Heart right ventricle (tissue), 16 donors: ENCODE measurements at regions not wholly inside any gene's neighbourhood (a gene's known extent, or its start where the extent isn't known, plus 50 kb on each side); places are given as distances from the start of the nearest gene placed in this dataset.
A peak's percentile ranks its signal among the peaks of the same experiment; 100 is the strongest.

ENCODE experiments used
- ATAC-seq, 8 donors: fragments of 200-7000 bp; cut with Tn5 transposase; one replicate each; pipeline ENCODE4 v1.9.1; 2020; ENCODE audit warnings: mild to moderate bottlenecking in 8 of 8, moderate library complexity in 8 of 8, moderate number of reproducible peaks in 1 of 8
- DNase-seq, 2 donors: peaks; one replicate each; pipeline ENCODE4 v3.0.0-alpha.2; 2020
- H3K27ac ChIP-seq, 10 donors: fragments of 200-600 bp; sonication (generic) in 2 of 10; one replicate each; pipeline versions ENCODE4 v1.5.0 to v1.8.0; 2020 to 2022; ENCODE audit warnings: mild to moderate bottlenecking in 3 of 10
- H3K27me3 ChIP-seq, 7 donors: fragments of 200-600 bp; one replicate each; pipeline ENCODE4 v1.8.0; 2021 to 2022; ENCODE audit warnings: mild to moderate bottlenecking in 2 of 7
- H3K36me3 ChIP-seq, 9 donors: fragments of 200-600 bp; sonication (generic) in 1 of 9; one replicate each; pipeline versions ENCODE4 v1.5.0 to v1.8.0; 2020 to 2022; ENCODE audit warnings: mild to moderate bottlenecking in 2 of 9
- H3K4me1 ChIP-seq, 9 donors: fragments of 200-600 bp; sonication (generic) in 1 of 9; one replicate each; pipeline versions ENCODE4 v1.5.0 to v1.8.0; 2020 to 2022; ENCODE audit warnings: mild to moderate bottlenecking in 4 of 9
- H3K4me3 ChIP-seq, 10 donors: fragments of 200-600 bp; sonication (generic) in 2 of 10; one replicate each; pipeline versions ENCODE4 v1.5.0 to v1.8.0; 2020 to 2022; ENCODE audit warnings: mild to moderate bottlenecking in 7 of 10, moderate library complexity in 2 of 10
- H3K9me3 ChIP-seq, 11 donors: fragments of 200-600 bp in 10 of 11; sonication (generic) in 2 of 11; one replicate each; pipeline versions ENCODE4 v1.5.0 to v1.8.0; 2013 to 2022; ENCODE audit warnings: mild to moderate bottlenecking in 2 of 11, control low read depth in 1 of 11, moderate library complexity in 1 of 11
- WGBS, 2 donors: extraction: QIAGEN DNeasy Blood & Tissue Kit; methylation state at CpG; one replicate each; pipeline ENCODE4 v1.1.7; 2013; ENCODE audit warnings: inconsistent platforms in 1 of 2; 5-methylcytosine and 5-hydroxymethylcytosine counted together
- intact Hi-C, 10 donors: fragments of 100-400 bp; cut with DNase I; formaldehyde crosslinking; loops; one replicate each; pipeline versions ENCODE4 v1.11.1 to v1.14.2; 2022
- TF ChIP-seq, protein P1 (sequence below), 9 donors: fragments of 200-600 bp; sonication (generic) in 2 of 9; IDR thresholded peaks; one replicate each; pipeline versions ENCODE4 v1.5.0 to v1.8.0; 2021 to 2022; ENCODE audit warnings: antibody characterized with exemption in 9 of 9, mild to moderate bottlenecking in 5 of 9, moderate library complexity in 1 of 9
- donor health status: Arrhythmogenic right ventricular cardiomyopathy.
- donor health status: ischemic (EF 13 %, LVEDD 7.1; RV severe dilation, severe dysfunction).
- donor health status: healthy with polysubstance abuse.
- donor health status: DM: no; HTN: yes; CAD: no.
- donor health status: DM: no; HTN: no; CAD: no.
- donor health status: ischemic (EF 25% LVEDD 6.9; RV normal size, moderate dysfunction).
- donor health status: ischemic (EF 25% LVEDD 5.7; RV mildly dilated, moderate dysfunction).
- donor health status: healthy.
- donor health status: DM: yes; HTN: yes; CAD: no.
- donor health status: Ischemic cardiomyopathy.
- donor health status: ischemic (EF 35%, LVEDD 5.7; RV mildly dilated, moderate dysfunction).
- donor health status: nonischemic (EF 11% LVEDD 7.7; RV severe dilation, severe dysfunction).
- donor health status: DM: yes; HTN: yes; CAD: no.
- donor health status: PGD.
- donor health status: ischemic (EF 29% LVEDD 5.4; RV normal size, mild dysfunction).
- donor health status: nonischemic (EF 23%, LVEDD 6.1; RV moderate dilation, normal function).

- Histone ChIP-seq H3K27ac (peak overlapping the region in 5 of 10 donors; percentile 7 to 65 (median 52)), H3K9me3 (no peaks in the 10 kb centered on the region), H3K4me1 (peaks cover 0 to 27% (median 14%) of the 10 kb centered on the region in 9 donors), H3K4me3 (no peak overlapping the region), H3K27me3 (peaks cover 0 to 4% (median 0%) of the 10 kb centered on the region in 7 donors), H3K36me3 (no peaks in the 10 kb centered on the region)
- DNase-seq (peak; percentile 23 to 43), ATAC-seq (peak; percentile 28 to 74 (median 66))
- WGBS, 2 donors: 13 to 15% methylated on average over 4 of the region's 4 CpGs
- TF ChIP-seq, protein P1, sequence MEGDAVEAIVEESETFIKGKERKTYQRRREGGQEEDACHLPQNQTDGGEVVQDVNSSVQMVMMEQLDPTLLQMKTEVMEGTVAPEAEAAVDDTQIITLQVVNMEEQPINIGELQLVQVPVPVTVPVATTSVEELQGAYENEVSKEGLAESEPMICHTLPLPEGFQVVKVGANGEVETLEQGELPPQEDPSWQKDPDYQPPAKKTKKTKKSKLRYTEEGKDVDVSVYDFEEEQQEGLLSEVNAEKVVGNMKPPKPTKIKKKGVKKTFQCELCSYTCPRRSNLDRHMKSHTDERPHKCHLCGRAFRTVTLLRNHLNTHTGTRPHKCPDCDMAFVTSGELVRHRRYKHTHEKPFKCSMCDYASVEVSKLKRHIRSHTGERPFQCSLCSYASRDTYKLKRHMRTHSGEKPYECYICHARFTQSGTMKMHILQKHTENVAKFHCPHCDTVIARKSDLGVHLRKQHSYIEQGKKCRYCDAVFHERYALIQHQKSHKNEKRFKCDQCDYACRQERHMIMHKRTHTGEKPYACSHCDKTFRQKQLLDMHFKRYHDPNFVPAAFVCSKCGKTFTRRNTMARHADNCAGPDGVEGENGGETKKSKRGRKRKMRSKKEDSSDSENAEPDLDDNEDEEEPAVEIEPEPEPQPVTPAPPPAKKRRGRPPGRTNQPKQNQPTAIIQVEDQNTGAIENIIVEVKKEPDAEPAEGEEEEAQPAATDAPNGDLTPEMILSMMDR (IDR thresholded peaks at IDR 0.05): no peak
- intact Hi-C loops: loop anchor here in 1 of 10 donors (5.0 kb wide), 1 partner anchor 73 kb away; no protein-coding TSS in a partner anchor
Observed at GRCh38 chr11:13105237-13105844, 96.2 kb downstream of the RASSF10 start.

DNA sequence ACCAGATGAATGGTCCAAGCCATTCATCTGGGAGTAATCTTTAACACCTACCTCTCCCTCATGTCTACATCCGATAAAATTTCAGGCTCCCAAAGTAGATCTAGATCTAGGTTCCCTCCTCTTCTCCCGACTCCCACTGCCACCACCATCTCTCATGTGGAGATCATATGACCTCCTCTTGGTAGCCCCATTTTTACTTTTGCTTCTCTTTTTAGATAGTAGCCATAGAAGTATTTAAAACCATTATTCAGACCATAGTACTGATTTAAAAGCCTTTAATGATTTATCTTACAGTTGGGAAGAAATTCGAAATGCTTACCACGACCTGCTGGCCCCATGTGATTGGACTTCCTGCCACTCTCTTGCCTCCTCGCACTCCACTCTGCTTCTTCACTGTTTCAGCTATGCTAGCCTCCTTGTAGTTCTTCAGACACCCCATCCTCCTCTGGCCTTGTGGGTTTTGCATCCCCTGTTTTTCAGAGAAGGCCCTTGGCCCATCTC lies 98.5 kb downstream of the RASSF10 start:
- DNase-seq (no peak), ATAC-seq (no peak)
- WGBS, 2 donors: 83 to 89% methylated on average over 5 of the region's 5 CpGs
- intact Hi-C loops: loop anchor here in 1 of 10 donors (5.0 kb wide), 1 partner anchor 75 kb away; no protein-coding TSS in a partner anchor
- Histone ChIP-seq H3K9me3 (no peaks in the 10 kb centered on the region), H3K36me3 (no peaks in the 10 kb centered on the region), H3K4me3 (no peak overlapping the region), H3K4me1 (peaks cover 0 to 48% (median 30%) of the 10 kb centered on the region in 9 donors), H3K27me3 (peaks cover 0 to 4% (median 0%) of the 10 kb centered on the region in 7 donors), H3K27ac (no peak overlapping the region)
- TF ChIP-seq, protein P1 (IDR thresholded peaks at IDR 0.05): no peak

DNA sequence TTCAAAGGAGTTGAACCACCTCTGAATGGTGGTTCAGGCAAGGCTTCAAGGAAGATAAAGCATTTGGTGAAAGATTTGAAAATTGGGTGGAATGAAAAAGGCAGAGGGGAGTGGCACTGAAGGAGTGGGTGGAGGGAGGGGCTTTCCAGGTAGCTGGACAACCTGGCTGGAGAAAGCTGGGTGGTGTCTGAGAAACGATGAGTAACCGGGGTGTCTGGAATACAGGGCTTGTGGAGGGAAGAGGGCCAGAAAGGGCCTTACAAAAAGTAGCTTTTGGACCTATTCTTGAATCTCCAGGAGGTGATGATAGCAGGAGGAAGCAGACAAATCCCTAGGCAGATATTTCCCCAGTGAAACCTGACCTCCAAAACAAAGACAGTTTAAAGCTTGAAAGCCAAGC lies 99.3 kb downstream of the RASSF10 start:
- H3K36me3 ChIP-seq: no peaks in the 10 kb centered on the region
- DNase-seq: no peak
- no peak overlapping the region for H3K27ac ChIP-seq
- 65 to 72% methylated on average over 2 of the region's 2 CpGs for WGBS, 2 donors
- H3K27me3 ChIP-seq: peaks cover 0 to 3% (median 0%) of the 10 kb centered on the region in 7 donors
- H3K9me3 ChIP-seq: no peaks in the 10 kb centered on the region
- intact Hi-C loops: loop anchor here in 1 of 10 donors (5.0 kb wide), 1 partner anchor 76 kb away; no protein-coding TSS in a partner anchor
- peaks cover 0 to 48% (median 30%) of the 10 kb centered on the region in 9 donors for H3K4me1 ChIP-seq
- no peak overlapping the region for H3K4me3 ChIP-seq
- ATAC-seq: no peak
- TF ChIP-seq, protein P1 (IDR thresholded peaks at IDR 0.05): no peak

GRCh38 chr11:13109616-13110015 lies 100.5 kb downstream of the RASSF10 start:
- Histone ChIP-seq H3K4me1 (peaks cover 0 to 42% (median 25%) of the 10 kb centered on the region in 9 donors), H3K27me3 (no peaks in the 10 kb centered on the region), H3K36me3 (no peaks in the 10 kb centered on the region), H3K4me3 (no peak overlapping the region), H3K27ac (no peak overlapping the region), H3K9me3 (no peaks in the 10 kb centered on the region)
- 95 to 97% methylated on average over 1 of the region's 1 CpG for WGBS, 2 donors
- TF ChIP-seq, protein P1 (IDR thresholded peaks at IDR 0.05): no peak
- DNase-seq: no peak
- no peak for ATAC-seq
- intact Hi-C loops: loop anchor here in 2 of 10 donors (1.0 to 5.0 kb wide), 2 partner anchors 28 to 77 kb away; no protein-coding TSS in a partner anchor
